ENCODE measurements at regions not wholly inside any gene's neighbourhood (a gene's known extent, or its start where the extent isn't known, plus 50 kb on each side); places are given as distances from the start of the nearest gene placed in this dataset.

DNA sequence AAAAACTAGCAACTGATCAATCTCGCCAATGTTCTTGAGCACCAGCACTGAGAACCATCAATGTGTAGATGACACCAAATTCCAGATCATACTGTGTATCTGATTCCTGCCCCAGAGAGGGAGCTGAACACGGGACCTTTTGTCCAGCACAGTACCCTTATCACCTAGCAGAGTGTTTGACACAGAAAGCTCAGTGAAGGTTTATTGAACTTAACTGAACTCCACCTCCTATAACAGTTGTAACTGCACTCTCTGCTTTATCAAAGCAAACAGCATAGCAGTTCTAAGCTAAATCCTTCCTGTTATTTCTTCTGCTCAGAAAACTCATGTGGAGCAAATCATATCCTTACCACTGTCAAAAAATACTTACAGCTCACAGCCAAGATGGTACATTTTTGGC lies 183.4 kb upstream of the SLCO3A1 start:
- Histone ChIP-seq H3K4me3 (no peak overlapping the region), H3K4me1 (no peaks in the 10 kb centered on the region), H3K27ac (no peak overlapping the region), H3K36me3 (no peaks in the 10 kb centered on the region), H3K9me3 (peaks cover 9% of the 10 kb centered on the region), H3K27me3 (ENCODE audit: low read depth) (no peaks in the 10 kb centered on the region)
- no peak for ATAC-seq
- intact Hi-C loops (cut with DNase I): no loop called here
- TF ChIP-seq, protein P1, sequence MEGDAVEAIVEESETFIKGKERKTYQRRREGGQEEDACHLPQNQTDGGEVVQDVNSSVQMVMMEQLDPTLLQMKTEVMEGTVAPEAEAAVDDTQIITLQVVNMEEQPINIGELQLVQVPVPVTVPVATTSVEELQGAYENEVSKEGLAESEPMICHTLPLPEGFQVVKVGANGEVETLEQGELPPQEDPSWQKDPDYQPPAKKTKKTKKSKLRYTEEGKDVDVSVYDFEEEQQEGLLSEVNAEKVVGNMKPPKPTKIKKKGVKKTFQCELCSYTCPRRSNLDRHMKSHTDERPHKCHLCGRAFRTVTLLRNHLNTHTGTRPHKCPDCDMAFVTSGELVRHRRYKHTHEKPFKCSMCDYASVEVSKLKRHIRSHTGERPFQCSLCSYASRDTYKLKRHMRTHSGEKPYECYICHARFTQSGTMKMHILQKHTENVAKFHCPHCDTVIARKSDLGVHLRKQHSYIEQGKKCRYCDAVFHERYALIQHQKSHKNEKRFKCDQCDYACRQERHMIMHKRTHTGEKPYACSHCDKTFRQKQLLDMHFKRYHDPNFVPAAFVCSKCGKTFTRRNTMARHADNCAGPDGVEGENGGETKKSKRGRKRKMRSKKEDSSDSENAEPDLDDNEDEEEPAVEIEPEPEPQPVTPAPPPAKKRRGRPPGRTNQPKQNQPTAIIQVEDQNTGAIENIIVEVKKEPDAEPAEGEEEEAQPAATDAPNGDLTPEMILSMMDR (IDR thresholded peaks at IDR 0.05): no peak
- no peak for DNase-seq

DNA sequence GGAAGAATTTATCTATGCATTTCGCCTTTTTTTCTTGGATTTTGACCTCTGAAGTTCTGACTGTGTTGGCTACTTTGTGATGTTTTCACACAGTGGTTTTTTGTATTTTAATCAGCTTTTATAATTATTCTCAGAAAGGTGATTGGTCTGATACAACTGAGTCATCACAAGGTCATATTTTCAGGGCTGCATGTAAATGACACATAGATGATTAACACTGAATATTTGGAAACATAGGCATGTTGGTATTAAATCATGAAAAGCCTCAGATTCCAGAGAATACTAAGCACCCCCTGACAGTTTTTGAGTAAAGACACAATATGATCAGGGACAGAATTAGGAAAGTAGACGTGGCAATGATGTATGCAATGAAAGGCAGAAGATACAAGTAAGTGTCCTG lies 175.5 kb upstream of the SLCO3A1 start:
- H3K4me1 ChIP-seq: no peaks in the 10 kb centered on the region
- H3K4me3 ChIP-seq: no peak overlapping the region
- DNase-seq (no peak), ATAC-seq (no peak)
- intact Hi-C loops (cut with DNase I): no loop called here
- H3K27me3 ChIP-seq (ENCODE audit: low read depth): no peaks in the 10 kb centered on the region
- TF ChIP-seq, protein P1 (IDR thresholded peaks at IDR 0.05): no peak
- no peaks in the 10 kb centered on the region for H3K36me3 ChIP-seq
- H3K9me3 ChIP-seq: peaks cover 13% of the 10 kb centered on the region
- H3K27ac ChIP-seq: no peak overlapping the region

GRCh38 chr15:91679447-91679846 lies 174.1 kb upstream of the SLCO3A1 start:
- no peaks in the 10 kb centered on the region for H3K36me3 ChIP-seq
- peaks cover 4% of the 10 kb centered on the region for H3K27me3 ChIP-seq (ENCODE audit: low read depth)
- peaks cover 9% of the 10 kb centered on the region for H3K9me3 ChIP-seq
- ATAC-seq: no peak
- H3K4me1 ChIP-seq: no peaks in the 10 kb centered on the region
- TF ChIP-seq, protein P1 (IDR thresholded peaks at IDR 0.05): no peak
- H3K4me3 ChIP-seq: no peak overlapping the region
- intact Hi-C loops (cut with DNase I): no loop called here
- no peak overlapping the region for H3K27ac ChIP-seq
- DNase-seq: no peak

GRCh38 chr15:91685436-91685835 lies 168.1 kb upstream of the SLCO3A1 start:
- TF ChIP-seq, protein P1 (IDR thresholded peaks at IDR 0.05): no peak
- H3K9me3 ChIP-seq: no peaks in the 10 kb centered on the region
- no peak overlapping the region for H3K4me3 ChIP-seq
- H3K27ac ChIP-seq: no peak overlapping the region
- no peak for ATAC-seq
- H3K4me1 ChIP-seq: no peaks in the 10 kb centered on the region
- intact Hi-C loops (cut with DNase I): no loop called here
- H3K27me3 ChIP-seq (ENCODE audit: low read depth): peaks cover 4% of the 10 kb centered on the region
- H3K36me3 ChIP-seq: no peaks in the 10 kb centered on the region
- DNase-seq: no peak

DNA sequence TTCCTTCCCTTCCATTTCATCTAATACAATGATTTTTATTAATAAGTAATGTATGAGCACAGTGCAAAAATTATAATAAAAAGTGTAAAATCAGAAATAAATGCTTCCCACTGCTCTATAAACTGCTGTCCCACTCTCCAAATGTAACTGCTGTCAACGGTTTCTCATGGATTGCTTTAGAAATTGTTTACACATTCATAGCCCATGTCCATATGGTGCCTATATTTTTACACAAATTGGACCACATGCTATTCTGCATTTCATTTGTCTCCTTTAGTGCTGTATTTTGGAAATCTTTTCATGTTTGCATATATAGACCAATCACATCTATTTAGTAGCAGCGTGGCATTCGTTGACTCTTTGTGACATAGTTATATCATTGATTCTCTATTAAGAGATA lies 164.7 kb upstream of the SLCO3A1 start:
- Histone ChIP-seq H3K36me3 (no peaks in the 10 kb centered on the region), H3K27ac (no peak overlapping the region), H3K27me3 (ENCODE audit: low read depth) (peaks cover 4% of the 10 kb centered on the region), H3K4me1 (no peaks in the 10 kb centered on the region), H3K4me3 (no peak overlapping the region), H3K9me3 (no peaks in the 10 kb centered on the region)
- TF ChIP-seq, protein P1 (IDR thresholded peaks at IDR 0.05): no peak
- DNase-seq: no peak
- no peak for ATAC-seq
- intact Hi-C loops (cut with DNase I): no loop called here

DNA sequence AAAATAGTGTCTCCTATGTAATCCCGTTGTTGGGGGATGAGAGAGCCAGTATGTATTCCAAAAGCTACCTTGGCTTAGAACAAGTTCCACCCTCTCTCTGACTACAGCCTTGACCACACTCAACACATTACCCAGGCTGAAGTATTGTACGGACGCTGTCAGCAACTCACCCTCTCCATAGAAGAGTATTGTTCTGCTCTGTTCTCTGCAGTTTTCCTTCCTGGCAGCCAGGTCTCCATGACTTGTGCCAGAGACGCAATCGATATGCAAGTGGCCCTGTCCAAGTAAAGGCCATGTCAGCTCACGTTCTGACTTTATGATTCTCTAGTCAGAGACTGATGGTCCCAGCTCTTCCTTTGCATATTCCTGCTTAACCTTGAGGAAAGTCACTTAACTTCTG lies 164.1 kb upstream of the SLCO3A1 start:
- intact Hi-C loops (cut with DNase I): no loop called here
- H3K4me1 ChIP-seq: no peaks in the 10 kb centered on the region
- peaks cover under 1% of the 10 kb centered on the region for H3K27me3 ChIP-seq (ENCODE audit: low read depth)
- H3K27ac ChIP-seq: no peak overlapping the region
- no peaks in the 10 kb centered on the region for H3K9me3 ChIP-seq
- no peaks in the 10 kb centered on the region for H3K36me3 ChIP-seq
- DNase-seq: no peak
- TF ChIP-seq, protein P1 (IDR thresholded peaks at IDR 0.05): no peak
- H3K4me3 ChIP-seq: no peak overlapping the region
- ATAC-seq: no peak

All from lower lobe of right lung (tissue), 2 donors.